COLO668 (cell line): ENCODE measurements at regions not wholly inside any gene's neighbourhood (a gene's known extent, or its start where the extent isn't known, plus 50 kb on each side); places are given as distances from the start of the nearest gene placed in this dataset.
"Not testable (repeated sequence)": the region's sequence is repeated elsewhere in the genome, so short reads cannot be mapped to it uniquely, and the experiment has no call there.

Experiments used
- DNase-seq: peaks from one replicate; lab custom pipeline; 2025; ENCODE audit not compliant: unreplicated experiment; lab: John Stamatoyannopoulos, UW

GRCh38 chr11:69869311-69869939 is 50.2 kb upstream of the FGF3 start:
- no peak for DNase-seq

GRCh38 chr11:69870766-69871165 is 51.5 kb upstream of the FGF3 start:
- no peak for DNase-seq

- DNase-seq: no peak
Observed at GRCh38 chr11:69873166-69874077, 54.2 kb upstream of the FGF3 start.

- DNase-seq: no peak
Observed at GRCh38 chr11:69874178-69874983, 55.2 kb upstream of the FGF3 start.

- DNase-seq: no peak
Observed at GRCh38 chr11:69874984-69875624, 55.9 kb upstream of the FGF3 start.

- no peak for DNase-seq
Observed at GRCh38 chr11:69876013-69876412, 56.8 kb upstream of the FGF3 start.

GRCh38 chr11:69877235-69877634 is 58.0 kb upstream of the FGF3 start:
- no peak for DNase-seq

GRCh38 chr11:69877704-69878103 is 58.5 kb upstream of the FGF3 start:
- not testable (repeated sequence) for DNase-seq

GRCh38 chr11:69878144-69878883 is 59.1 kb upstream of the FGF3 start:
- DNase-seq: no peak

- no peak for DNase-seq
Observed at GRCh38 chr11:69878927-69879728, 59.9 kb upstream of the FGF3 start.

- no peak for DNase-seq
Observed at GRCh38 chr11:69879729-69880005, 60.5 kb upstream of the FGF3 start.

- no peak for DNase-seq
Observed at GRCh38 chr11:69880041-69880825, 61.0 kb upstream of the FGF3 start.

- DNase-seq: no peak
Observed at GRCh38 chr11:69880826-69881445, 61.7 kb upstream of the FGF3 start.

GRCh38 chr11:69881467-69882269 is 62.5 kb upstream of the FGF3 start:
- DNase-seq: no peak

- DNase-seq: no peak
Observed at GRCh38 chr11:69882270-69882608, 63.0 kb upstream of the FGF3 start.

- DNase-seq: no peak
Observed at GRCh38 chr11:69883292-69884255, 64.4 kb upstream of the FGF3 start.

- no peak for DNase-seq
Observed at GRCh38 chr11:69884286-69884685, 65.1 kb upstream of the FGF3 start.
